ENCODE measurements at regions not wholly inside any gene's neighbourhood (a gene's known extent, or its start where the extent isn't known, plus 50 kb on each side); places are given as distances from the start of the nearest gene placed in this dataset.

- DNase-seq (ENCODE audit: low read depth): no peak
These were observed 142.9 kb downstream of the RPIA start for GRCh38 chr2:88834376-88834775.

DNA sequence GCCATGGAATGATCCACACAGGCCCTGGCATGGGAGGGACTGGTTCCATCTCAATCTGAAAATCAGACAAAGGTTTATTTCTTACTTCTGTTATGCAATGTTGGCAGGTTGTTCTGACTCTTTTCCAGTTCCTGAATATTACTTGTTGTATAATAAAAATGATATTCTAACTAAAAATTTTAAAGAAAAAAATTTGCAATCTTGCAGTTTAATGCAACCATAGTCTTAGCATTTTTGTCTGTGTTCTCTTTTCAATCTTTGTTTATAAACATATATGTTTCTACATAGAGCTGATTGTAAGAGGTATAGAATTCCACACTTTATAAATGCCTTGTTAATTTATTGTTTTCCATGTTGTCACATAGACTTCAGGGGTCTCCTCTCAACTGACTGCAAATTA, 143.4 kb downstream of the RPIA start:
- no peak for DNase-seq (ENCODE audit: low read depth)

DNA sequence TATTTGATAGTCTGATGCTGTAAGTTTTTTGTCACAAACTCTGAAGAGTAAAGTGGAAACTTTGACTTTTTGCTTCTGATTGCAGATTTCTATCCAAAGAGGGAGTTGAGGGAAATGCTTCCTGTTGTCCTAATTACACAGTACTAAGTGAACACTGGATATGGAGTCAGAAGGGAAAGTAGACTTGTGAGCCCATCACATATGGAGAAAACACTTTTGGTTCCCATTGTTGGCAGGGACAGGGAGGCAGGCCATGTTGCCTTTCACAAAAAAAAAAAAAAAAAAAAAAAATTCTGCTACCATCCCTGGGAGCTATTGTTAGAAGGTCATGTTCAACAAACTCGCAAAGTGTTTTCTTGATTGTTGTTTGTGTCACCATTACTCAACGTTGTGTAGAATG, 144.3 kb downstream of the RPIA start:
- no peak for DNase-seq (ENCODE audit: low read depth)

DNA sequence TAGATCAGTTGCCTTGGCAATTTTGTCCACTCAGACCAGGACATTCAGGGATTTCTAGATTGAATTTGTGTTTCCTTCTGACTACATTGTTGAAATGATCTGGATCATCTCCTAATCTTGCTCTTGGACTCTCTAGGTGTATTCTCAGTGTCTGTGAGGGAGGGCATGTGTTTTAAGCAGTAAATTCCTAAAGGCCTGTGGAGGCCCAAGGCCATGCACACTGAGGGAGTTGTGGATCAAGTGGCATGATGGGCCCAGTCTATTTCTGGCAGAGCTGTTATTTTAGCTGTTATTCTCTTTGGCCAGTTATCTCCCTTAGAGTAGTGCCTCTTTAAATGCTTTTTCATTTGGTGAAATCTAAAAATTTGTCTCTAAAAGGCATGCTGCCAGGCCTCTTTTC, 144.9 kb downstream of the RPIA start:
- DNase-seq (ENCODE audit: low read depth): no peak

DNA sequence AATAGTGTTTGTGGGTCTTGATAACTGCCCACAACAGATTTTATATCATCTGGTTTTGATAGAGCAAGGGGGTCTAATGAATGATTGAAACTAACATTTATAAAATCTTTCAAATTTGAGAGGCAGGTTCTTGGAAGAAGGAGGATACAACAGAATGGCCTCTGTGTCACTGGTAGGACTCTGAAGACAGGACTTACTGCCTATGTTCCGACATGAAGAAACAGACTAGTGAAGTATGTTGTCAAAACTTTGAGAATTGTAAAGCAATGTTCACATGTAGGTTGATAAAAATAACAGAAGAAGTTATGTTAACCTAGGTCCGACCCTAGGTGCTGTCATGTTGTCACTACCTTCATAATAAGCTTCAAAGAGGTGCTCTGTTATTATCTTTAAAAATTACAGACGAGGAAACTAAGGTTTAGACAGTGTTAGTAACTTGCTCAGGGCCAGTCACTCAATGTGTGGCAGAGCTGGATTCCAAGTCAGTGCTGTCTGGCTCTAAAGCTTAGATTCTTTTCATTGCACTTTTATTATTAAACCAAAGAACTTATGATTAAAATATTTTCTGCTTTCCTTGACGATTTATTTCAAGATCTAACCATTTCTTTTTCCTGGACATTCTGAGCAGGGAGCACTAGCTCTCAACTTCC, 146.2 kb downstream of the RPIA start:
- no peak for DNase-seq (ENCODE audit: low read depth)

DNA sequence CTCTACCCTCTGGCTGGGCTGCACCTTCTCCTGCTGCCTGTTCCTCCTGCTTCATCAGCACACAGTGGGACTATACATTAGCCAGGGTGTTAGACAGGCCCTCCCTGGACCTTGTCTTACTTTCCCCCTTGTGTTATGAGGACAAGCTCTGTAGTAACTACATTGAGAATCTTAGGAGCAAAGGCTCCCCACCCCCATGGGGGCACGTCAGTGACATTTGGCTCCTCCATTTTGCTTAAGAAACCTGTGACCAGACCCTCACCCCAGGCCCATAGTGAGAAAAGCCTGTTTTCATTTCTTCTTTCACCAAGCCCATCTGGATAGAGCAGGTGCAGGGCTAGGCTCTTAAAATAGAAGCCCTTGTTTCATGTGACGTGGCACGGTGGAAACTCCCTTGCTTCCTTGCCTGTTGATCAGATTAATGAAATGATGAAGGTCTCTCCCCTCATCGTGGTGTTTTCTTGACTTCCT, 146.7 kb downstream of the RPIA start:
- no peak for DNase-seq (ENCODE audit: low read depth)

DNA sequence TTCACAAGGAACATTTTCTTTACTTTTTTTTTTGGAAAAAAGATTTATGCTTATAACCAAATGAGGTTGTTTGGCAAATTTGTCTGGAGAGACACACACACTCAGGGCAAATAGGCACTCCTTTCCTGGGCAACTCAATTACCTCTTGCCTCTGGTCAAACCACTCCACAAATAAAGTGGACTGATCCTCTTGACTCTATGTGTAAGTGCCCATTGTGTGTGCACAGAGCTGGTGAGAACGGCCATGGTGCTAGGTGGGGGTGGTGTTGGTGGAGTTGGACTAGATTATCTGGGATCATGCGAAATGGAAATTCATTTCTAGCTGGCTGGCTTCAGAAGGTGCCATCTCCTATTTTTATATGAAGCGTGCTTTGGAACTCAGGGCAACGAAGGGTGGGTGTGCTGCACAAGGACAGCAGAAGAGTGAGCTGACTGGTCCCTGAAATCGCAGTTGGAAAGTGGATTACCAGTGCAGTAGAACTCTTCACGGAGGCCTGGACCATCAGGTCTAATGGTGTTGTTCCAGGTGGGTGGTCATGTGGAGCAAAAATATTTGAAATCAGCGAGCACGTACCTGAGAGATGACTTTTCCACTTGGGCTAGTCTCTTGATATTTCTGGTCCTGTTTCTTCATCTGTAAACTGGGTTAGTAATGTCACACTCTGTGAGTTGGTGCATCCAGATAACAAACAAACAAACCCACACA, 149.9 kb downstream of the RPIA start:
- no peak for DNase-seq (ENCODE audit: low read depth)

GRCh38 chr2:88842656-88843460, 151.4 kb downstream of the RPIA start:
- no peak for DNase-seq (ENCODE audit: low read depth)

DNA sequence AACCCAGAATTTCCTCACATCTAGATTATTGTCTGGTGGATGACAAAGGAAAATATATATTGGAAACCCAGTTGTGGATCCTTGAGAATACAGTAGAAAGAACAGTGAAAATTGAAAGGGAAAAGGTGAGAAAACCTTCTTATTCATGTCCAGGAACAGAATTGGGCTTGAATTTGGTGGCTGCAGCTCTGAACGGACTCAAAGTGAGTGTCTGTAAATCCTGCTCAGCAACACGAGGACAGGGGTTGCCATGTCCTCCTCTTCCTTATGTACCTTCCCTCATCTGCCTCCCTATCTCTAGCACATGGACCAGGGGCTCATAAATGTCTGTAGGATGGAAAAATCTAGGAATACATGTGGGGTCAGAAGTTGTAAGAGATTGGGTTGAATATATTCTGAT, 152.2 kb downstream of the RPIA start:
- DNase-seq (ENCODE audit: low read depth): no peak

DNA sequence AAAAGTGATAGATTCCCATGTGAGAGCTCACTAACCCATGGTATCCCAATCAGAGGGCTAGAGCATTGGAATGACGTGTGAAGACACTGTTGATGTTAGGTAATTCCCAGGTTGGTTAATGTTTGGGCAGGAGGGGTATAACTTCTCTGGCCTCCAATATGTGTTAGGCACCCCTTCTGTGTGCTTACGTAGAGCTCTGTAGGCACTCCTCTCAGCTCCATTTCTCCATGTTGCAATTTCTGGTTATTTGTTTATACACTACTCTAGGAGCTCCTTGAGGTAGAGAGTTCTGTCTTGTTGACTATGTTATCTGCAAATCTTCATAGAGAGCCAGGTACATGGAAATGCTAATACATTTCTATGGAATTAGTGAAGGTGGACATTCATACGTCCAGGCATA, 153.5 kb downstream of the RPIA start:
- DNase-seq (ENCODE audit: low read depth): no peak

DNA sequence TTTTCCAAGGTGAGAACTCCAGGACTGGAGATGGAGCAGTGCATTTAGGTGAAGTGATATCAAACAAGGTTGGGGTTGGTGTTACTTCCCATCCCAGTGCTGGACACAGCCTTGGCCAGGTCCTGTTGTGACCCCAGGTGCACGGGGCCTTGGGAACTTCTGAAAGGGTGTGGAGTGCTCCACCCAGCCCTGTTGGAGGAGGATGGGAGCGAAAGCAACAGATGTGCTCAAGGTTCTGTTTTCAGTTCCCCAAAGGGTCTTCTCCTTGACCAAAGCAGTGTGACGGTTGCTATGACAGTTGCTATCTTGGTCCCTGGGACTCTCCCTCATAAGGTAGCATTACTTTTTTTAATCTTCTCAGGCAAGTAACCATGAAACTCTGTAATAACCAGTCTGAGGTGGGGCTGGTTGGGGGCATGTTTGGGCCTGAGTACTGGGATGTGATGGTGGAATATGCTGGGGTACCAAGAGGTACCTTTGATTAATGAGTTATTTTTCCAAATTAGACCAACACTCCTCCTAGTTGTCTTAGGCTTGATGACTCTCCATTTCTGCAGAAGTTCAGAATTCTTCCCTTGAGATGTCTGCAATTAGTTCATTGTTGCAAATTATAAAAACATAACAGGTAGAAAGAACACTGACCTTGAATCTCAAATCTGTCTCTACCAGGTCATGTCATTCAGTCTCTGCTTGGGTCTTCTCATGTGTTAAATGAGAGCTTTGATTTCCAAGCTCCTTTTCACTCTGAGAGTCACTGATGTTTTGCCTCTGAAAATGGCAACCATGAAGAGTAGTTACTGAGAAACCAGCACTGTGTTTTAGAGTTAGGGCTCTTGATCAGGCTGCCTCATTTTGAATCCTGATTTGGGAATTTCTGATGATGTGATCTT, 154.5 kb downstream of the RPIA start:
- DNase-seq (ENCODE audit: low read depth): no peak

DNA sequence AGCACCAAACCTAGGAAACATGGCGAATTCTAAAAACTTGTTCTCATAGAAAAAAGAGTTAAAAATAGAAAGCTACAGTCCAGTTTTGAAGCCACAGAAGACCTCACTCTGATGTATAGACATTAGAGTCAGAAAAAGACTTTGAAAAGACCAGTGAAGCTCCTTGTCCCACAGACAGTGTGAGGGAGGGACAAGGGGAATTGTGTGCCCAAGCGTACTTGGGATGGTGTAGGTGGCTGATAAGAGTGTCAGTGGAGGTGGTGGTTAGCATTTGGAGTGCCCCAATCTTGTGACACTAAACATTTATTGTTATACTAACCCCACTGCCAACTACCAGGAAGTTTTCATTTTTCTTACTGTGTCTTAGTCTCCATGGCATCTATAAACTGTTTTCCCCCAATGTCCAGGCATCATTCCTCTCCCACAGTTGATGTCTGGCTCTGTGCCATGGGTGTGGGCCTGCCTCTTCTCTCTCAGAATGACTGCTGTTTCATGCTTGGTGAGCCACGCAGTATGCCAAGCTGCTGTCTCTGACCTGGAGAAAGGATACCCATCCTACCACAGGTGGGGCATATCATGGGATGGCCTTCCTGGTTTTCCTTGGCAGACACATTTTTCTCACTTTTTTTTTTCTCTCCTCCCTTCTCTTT, 161.4 kb downstream of the RPIA start:
- DNase-seq (ENCODE audit: low read depth): no peak

DNA sequence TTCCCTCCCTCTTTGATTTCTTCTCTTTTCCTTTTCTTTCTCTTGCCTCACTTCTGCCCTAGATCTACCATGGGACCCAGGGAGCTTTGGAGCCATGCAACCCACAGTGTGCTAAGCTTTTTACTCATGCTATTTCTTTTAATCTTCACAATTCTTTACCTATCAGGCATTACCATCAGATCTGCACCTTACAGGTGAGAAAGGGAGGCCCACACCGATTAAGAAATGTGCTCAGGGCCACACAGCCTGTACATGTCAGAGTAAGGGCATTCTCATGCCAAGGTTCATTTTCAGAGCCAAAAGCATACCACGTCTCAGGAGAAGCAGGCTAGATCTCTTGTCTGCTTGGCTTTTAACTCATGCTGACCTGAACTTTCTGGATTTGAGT, 161.9 kb downstream of the RPIA start:
- no peak for DNase-seq (ENCODE audit: low read depth)

GRCh38 chr2:88854528-88854927, 163.1 kb downstream of the RPIA start:
- DNase-seq (ENCODE audit: low read depth): no peak

DNA sequence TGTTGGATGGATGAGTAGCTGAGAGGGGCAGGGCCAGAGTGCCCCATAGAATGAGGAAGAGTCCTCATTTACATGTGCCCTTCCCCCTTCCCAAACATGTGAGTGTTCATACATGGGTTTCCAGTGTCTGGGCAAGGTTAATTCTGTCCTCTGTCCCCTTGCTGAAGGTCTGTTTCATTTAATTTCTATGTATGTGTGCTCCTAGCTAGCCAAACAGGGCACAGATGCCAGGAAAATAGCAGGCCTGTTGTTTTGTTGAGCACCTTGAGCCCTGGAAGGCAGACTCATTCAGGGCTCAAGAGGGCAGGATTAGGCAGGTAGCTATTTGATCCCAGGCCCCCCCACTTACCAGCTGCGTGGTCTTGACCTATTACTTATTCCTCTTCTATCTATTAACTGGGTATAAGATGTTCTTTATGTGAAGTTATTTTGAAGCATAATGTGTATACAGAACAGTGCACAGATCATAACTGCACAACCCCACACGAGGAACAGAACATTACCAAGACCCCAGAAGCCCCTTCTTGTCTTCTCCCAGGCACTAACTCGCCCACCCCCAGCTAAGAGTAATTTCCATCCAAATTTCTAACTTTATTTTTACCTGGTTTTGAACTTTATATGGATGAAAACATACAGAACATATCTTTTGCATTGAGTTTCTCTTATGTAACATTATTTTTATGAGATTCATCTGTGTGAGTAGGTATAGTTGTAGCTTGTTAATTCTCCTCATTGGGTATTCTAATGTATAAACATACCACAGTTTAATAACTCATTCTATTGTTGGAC, 164.3 kb downstream of the RPIA start:
- no peak for DNase-seq (ENCODE audit: low read depth)

- no peak for DNase-seq (ENCODE audit: low read depth)
These were observed 165.1 kb downstream of the RPIA start for GRCh38 chr2:88856409-88857135.

- DNase-seq (ENCODE audit: low read depth): no peak
These were observed 165.8 kb downstream of the RPIA start for GRCh38 chr2:88857274-88857741.

- peak; percentile 8 for DNase-seq (ENCODE audit: low read depth)
These were observed 166.5 kb downstream of the RPIA start for GRCh38 chr2:88857951-88858411.

DNA sequence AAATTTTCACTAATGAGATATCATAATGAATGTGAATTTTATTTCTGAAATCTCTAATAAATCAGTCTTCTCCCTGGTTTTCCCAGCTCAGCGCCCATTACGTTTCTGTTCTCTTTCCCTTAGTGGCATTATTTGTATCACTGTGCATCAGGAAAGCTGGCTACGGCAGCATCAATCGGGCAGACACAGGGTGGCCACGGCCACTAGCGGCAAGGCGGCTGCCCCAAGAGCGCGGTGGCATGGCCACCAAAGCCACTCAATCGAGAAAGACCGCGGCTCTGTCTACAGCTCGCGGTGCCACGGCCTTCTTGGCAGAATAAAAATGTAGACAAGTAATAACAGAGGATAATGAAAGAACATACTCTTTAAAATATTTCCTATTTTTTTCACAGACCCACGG, 168.0 kb downstream of the RPIA start:
- DNase-seq (ENCODE audit: low read depth): no peak
